Smooth muscle cell (in vitro differentiated cells): ENCODE measurements at regions not wholly inside any gene's neighbourhood (a gene's known extent, or its start where the extent isn't known, plus 50 kb on each side); places are given as distances from the start of the nearest gene placed in this dataset.
"Not testable (repeated sequence)": the region's sequence is repeated elsewhere in the genome, so short reads cannot be mapped to it uniquely, and the experiment has no call there.

Experiments
- DNase-seq: peaks from one replicate; lab custom pipeline; 2025; ENCODE audit not compliant: unreplicated experiment; lab: John Stamatoyannopoulos, UW
- H2AFZ ChIP-seq: fragments of 200-600 bp; sonication (generic); 2 replicates; pipeline ENCODE4 v1.6.0; 2016; ENCODE audit warnings: antibody characterized with exemption, low read depth, mild to moderate bottlenecking
- H3F3A ChIP-seq: fragments of 200-600 bp; sonication (generic); 2 replicates; pipeline ENCODE4 v1.6.0; 2017; ENCODE audit warnings: antibody characterized with exemption, low read depth
- H3K27ac ChIP-seq: fragments of 200-600 bp; sonication (generic); 2 replicates; pipeline ENCODE4 v1.5.1; 2016; ENCODE audit warnings: low read depth, mild to moderate bottlenecking
- H3K27me3 ChIP-seq: fragments of 200-600 bp; sonication (generic); 2 replicates; pipeline ENCODE4 v1.6.1; 2016; ENCODE audit warnings: low read depth, mild to moderate bottlenecking
- H3K36me3 ChIP-seq: fragments of 200-600 bp; sonication (generic); 2 replicates; pipeline ENCODE4 v1.5.1; 2016; ENCODE audit warnings: low read depth
- H3K4me1 ChIP-seq: fragments of 200-600 bp; sonication (generic); 2 replicates; pipeline ENCODE4 v1.5.1; 2016; ENCODE audit warnings: low read depth
- H3K4me2 ChIP-seq: fragments of 200-600 bp; sonication (generic); 2 replicates; pipeline ENCODE4 v1.6.0; 2016; ENCODE audit warnings: mild to moderate bottlenecking
- H3K4me3 ChIP-seq: fragments of 200-600 bp; sonication (generic); 2 replicates; pipeline ENCODE4 v1.5.1; 2016; ENCODE audit warnings: mild to moderate bottlenecking
- H3K79me2 ChIP-seq: fragments of 200-600 bp; sonication (generic); 2 replicates; pipeline ENCODE4 v1.6.0; 2016; ENCODE audit warnings: low read depth, mild to moderate bottlenecking
- H3K9ac ChIP-seq: fragments of 200-600 bp; sonication (generic); 2 replicates; pipeline ENCODE4 v1.6.0; 2016; ENCODE audit warnings: low read depth
- H3K9me3 ChIP-seq: fragments of 200-600 bp; sonication (generic); replicated peaks from 2 replicates; pipeline ENCODE4 v1.5.1; 2016; ENCODE audit warnings: low read depth
- H4K20me1 ChIP-seq: fragments of 200-600 bp; sonication (generic); 2 replicates; pipeline ENCODE4 v1.6.0; 2016; ENCODE audit warnings: low read depth
- CTCF ChIP-seq: fragments of 200-600 bp; sonication (generic); IDR thresholded peaks from 2 replicates; pipeline ENCODE4 v1.5.1; 2017; ENCODE audit warnings: borderline replicate concordance, mild to moderate bottlenecking, antibody characterized with exemption; ENCODE audit not compliant: insufficient read depth, poor library complexity, severe bottlenecking
- WGBS: methylation state at CpG from one replicate; pipeline ENCODE4 v1.1.7; 2016; ENCODE audit warnings: low lambda C conversion rate; 5-methylcytosine and 5-hydroxymethylcytosine counted together

GRCh38 chr5:52077941-52078815 is 694.9 kb downstream of the ISL1 start:
- no peak overlapping the region for H3K4me2 ChIP-seq
- no peak overlapping the region for H2AFZ ChIP-seq
- TF ChIP-seq CTCF: no peak
- no peak for DNase-seq
- peaks cover 8% of the 10 kb centered on the region for H3K4me1 ChIP-seq
- H3K9me3 ChIP-seq: no peaks in the 10 kb centered on the region
- 60% methylated on average over 5 of the region's 5 CpGs for WGBS
- H3K27ac ChIP-seq: no peak overlapping the region
- no peak overlapping the region for H3K9ac ChIP-seq
- H3F3A ChIP-seq: no peaks in the 10 kb centered on the region
- H3K4me3 ChIP-seq: no peak overlapping the region
- no peaks in the 10 kb centered on the region for H3K36me3 ChIP-seq
- no peaks in the 10 kb centered on the region for H3K79me2 ChIP-seq
- H4K20me1 ChIP-seq: no peaks in the 10 kb centered on the region
- no peaks in the 10 kb centered on the region for H3K27me3 ChIP-seq

- not testable (repeated sequence) for H3F3A ChIP-seq, H3K4me1 ChIP-seq, H3K27ac ChIP-seq, H3K9me3 ChIP-seq, H4K20me1 ChIP-seq, H3K27me3 ChIP-seq, DNase-seq, H3K79me2 ChIP-seq, H3K36me3 ChIP-seq, H3K4me2 ChIP-seq, H3K9ac ChIP-seq, H3K4me3 ChIP-seq, H2AFZ ChIP-seq
- WGBS: 95% methylated on average over 5 of the region's 5 CpGs
Measured at GRCh38 chr5:52102311-52102710, 685.4 kb upstream of the ITGA1 start.

GRCh38 chr5:52107210-52107905 is 680.4 kb upstream of the ITGA1 start:
- no peaks in the 10 kb centered on the region for H4K20me1 ChIP-seq
- 91% methylated on average over 4 of the region's 4 CpGs for WGBS

More at GRCh38 chr5:52107210-52107905, 680.4 kb upstream of the ITGA1 start:
- Histone ChIP-seq H3K27ac (no peak overlapping the region), H3K36me3 (no peaks in the 10 kb centered on the region), H3K4me2 (no peak overlapping the region), H3K4me3 (no peak overlapping the region), H2AFZ (no peak overlapping the region), H3K27me3 (no peaks in the 10 kb centered on the region), H3K79me2 (no peaks in the 10 kb centered on the region), H3K9ac (no peak overlapping the region), H3F3A (no peaks in the 10 kb centered on the region), H3K4me1 (no peaks in the 10 kb centered on the region), H3K9me3 (no peaks in the 10 kb centered on the region)
- DNase-seq: no peak
- TF ChIP-seq CTCF: no peak
